GM19099 (cell line): ENCODE measurements at regions not wholly inside any gene's neighbourhood (a gene's known extent, or its start where the extent isn't known, plus 50 kb on each side); places are given as distances from the start of the nearest gene placed in this dataset.

ENCODE experiments used
- POLR2A ChIP-seq: IDR thresholded peaks from 3 replicates; pipeline ENCODE4 v1.6.1; 2011; ENCODE audit warnings: low read depth; ENCODE audit not compliant: insufficient read length; ENCODE audit errors: extremely low read depth

- TF ChIP-seq POLR2A = no peak
Measured at GRCh38 chr5:74396913-74397622, 243.5 kb downstream of the ENC1 start.

- no peak for TF ChIP-seq POLR2A
Measured at GRCh38 chr5:74394916-74395880, 245.3 kb downstream of the ENC1 start.

- TF ChIP-seq POLR2A = no peak
Measured at GRCh38 chr5:74394528-74394915, 246.0 kb downstream of the ENC1 start.

GRCh38 chr5:74393943-74394342 lies 246.6 kb downstream of the ENC1 start:
- no peak for TF ChIP-seq POLR2A

GRCh38 chr5:74392711-74393351 lies 247.7 kb downstream of the ENC1 start:
- TF ChIP-seq POLR2A = no peak

- TF ChIP-seq POLR2A = no peak
Measured at GRCh38 chr5:74391410-74391809, 249.1 kb downstream of the ENC1 start.

GRCh38 chr5:74390822-74391221 lies 249.7 kb downstream of the ENC1 start:
- no peak for TF ChIP-seq POLR2A

- no peak for TF ChIP-seq POLR2A
Measured at GRCh38 chr5:74390306-74390637, 250.3 kb downstream of the ENC1 start.

GRCh38 chr5:74389531-74390305 lies 250.8 kb downstream of the ENC1 start:
- TF ChIP-seq POLR2A = no peak

- no peak for TF ChIP-seq POLR2A
Measured at GRCh38 chr5:74386571-74387334, 253.8 kb downstream of the ENC1 start.

GRCh38 chr5:74384851-74385250 lies 255.7 kb downstream of the ENC1 start:
- no peak for TF ChIP-seq POLR2A

GRCh38 chr5:74382987-74383593 lies 257.4 kb downstream of the ENC1 start:
- no peak for TF ChIP-seq POLR2A

- no peak for TF ChIP-seq POLR2A
Measured at GRCh38 chr5:74382123-74382855, 258.2 kb downstream of the ENC1 start.
